Neuron (in vitro differentiated cells): ENCODE measurements at regions not wholly inside any gene's neighbourhood (a gene's known extent, or its start where the extent isn't known, plus 50 kb on each side); places are given as distances from the start of the nearest gene placed in this dataset.
A peak's percentile ranks its signal among the peaks of the same experiment; 100 is the strongest.
"Not testable (repeated sequence)": the region's sequence is repeated elsewhere in the genome, so short reads cannot be mapped to it uniquely, and the experiment has no call there.

Experiments used
- H2AFZ ChIP-seq: one replicate; pipeline ENCODE4 v1.6.1; 2013; ENCODE audit warnings: low read depth, mild to moderate bottlenecking, inconsistent platforms, low read length, moderate library complexity
- H3K27me3 ChIP-seq: one replicate; pipeline ENCODE4 v1.6.1; 2013; ENCODE audit warnings: low read length; ENCODE audit not compliant: insufficient read depth
- H3K36me3 ChIP-seq: one replicate; pipeline ENCODE4 v1.6.1; 2013; ENCODE audit warnings: low read length; ENCODE audit not compliant: insufficient read depth
- H3K4me1 ChIP-seq: one replicate; pipeline ENCODE4 v1.6.1; 2013; ENCODE audit warnings: low read length; ENCODE audit not compliant: insufficient read depth
- H3K4me3 ChIP-seq: 2 replicates; pipeline ENCODE4 v1.5.1; 2013; ENCODE audit warnings: mild to moderate bottlenecking, low read length, moderate library complexity
- H3K9me3 ChIP-seq: one replicate; pipeline ENCODE4 v1.6.1; 2013; ENCODE audit warnings: low read length

DNA sequence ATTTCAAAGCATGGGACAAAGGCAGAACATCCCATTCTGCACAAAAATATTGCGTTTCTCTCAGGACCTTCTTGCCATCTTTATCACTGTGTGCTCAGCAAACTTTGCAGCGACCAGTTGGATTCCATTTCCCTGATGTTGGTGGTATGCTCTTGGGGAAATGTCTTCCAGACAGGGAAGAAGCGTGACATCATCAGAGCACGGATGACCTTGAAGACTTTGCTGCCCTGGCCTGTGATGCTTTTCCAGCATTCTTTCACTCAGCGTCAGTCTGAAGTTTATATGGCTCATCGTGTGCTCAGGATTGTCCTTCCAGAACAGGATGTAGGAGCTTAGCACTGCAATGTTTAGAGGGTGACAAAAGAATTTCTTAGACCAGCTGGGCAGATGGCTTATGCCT lies 131.4 kb upstream of the F3 start:
- Histone ChIP-seq H3K4me1 (peaks cover 8% of the 10 kb centered on the region), H2AFZ (no peak overlapping the region), H3K4me3 (no peak overlapping the region), H3K36me3 (no peaks in the 10 kb centered on the region), H3K9me3 (no peaks in the 10 kb centered on the region), H3K27me3 (no peaks in the 10 kb centered on the region)

- Histone ChIP-seq H2AFZ (no peak overlapping the region), H3K27me3 (no peaks in the 10 kb centered on the region), H3K4me3 (no peak overlapping the region), H3K36me3 (no peaks in the 10 kb centered on the region), H3K4me1 (peaks cover 8% of the 10 kb centered on the region), H3K9me3 (no peaks in the 10 kb centered on the region)
Measured at GRCh38 chr1:94672001-94672400, 130.4 kb upstream of the F3 start.

- H3K36me3 ChIP-seq, result no peaks in the 10 kb centered on the region
Measured at GRCh38 chr1:94670273-94670672, 128.7 kb upstream of the F3 start.

GRCh38 chr1:94669198-94669597 lies 127.6 kb upstream of the F3 start:
- no peak overlapping the region for H2AFZ ChIP-seq
- H3K27me3 ChIP-seq, result no peaks in the 10 kb centered on the region
- H3K4me1 ChIP-seq, result peaks cover 8% of the 10 kb centered on the region
- H3K4me3 ChIP-seq, result no peak overlapping the region
- no peaks in the 10 kb centered on the region for H3K9me3 ChIP-seq
- no peaks in the 10 kb centered on the region for H3K36me3 ChIP-seq

More at GRCh38 chr1:94670273-94670672, 128.7 kb upstream of the F3 start:
- H3K27me3 ChIP-seq, result no peaks in the 10 kb centered on the region
- H3K4me1 ChIP-seq, result peaks cover 8% of the 10 kb centered on the region
- H2AFZ ChIP-seq, result no peak overlapping the region
- H3K4me3 ChIP-seq, result no peak overlapping the region
- no peaks in the 10 kb centered on the region for H3K9me3 ChIP-seq

GRCh38 chr1:94668528-94668927 lies 127.0 kb upstream of the F3 start:
- no peak overlapping the region for H3K4me3 ChIP-seq
- H3K36me3 ChIP-seq, result no peaks in the 10 kb centered on the region
- no peaks in the 10 kb centered on the region for H3K27me3 ChIP-seq
- H3K9me3 ChIP-seq, result no peaks in the 10 kb centered on the region
- peaks cover 8% of the 10 kb centered on the region for H3K4me1 ChIP-seq
- H2AFZ ChIP-seq, result no peak overlapping the region

GRCh38 chr1:94667818-94668217 lies 126.3 kb upstream of the F3 start:
- Histone ChIP-seq H3K4me3 (no peak overlapping the region), H3K27me3 (no peaks in the 10 kb centered on the region), H3K4me1 (peaks cover 9% of the 10 kb centered on the region), H3K36me3 (no peaks in the 10 kb centered on the region), H2AFZ (no peak overlapping the region), H3K9me3 (no peaks in the 10 kb centered on the region)

DNA sequence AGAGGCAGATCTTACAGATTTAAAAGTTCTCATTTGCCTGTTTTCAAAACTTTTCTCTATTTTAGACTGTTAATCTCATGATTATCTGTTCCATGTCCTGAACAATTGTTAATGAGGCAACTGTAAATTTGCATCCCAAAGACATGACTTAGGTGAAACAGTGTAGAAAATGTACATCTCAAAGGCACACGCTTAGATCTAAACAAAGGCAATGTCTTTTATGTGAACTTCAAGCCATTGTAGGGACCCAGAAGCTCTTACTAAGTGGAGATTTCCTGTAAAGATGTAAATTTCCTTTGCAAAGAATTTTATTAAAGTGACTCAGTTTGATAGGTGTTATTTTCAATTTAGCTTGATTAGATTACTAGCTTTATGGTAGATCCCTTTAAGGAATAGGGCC lies 125.2 kb upstream of the F3 start:
- Histone ChIP-seq H3K4me1 (peaks cover 19% of the 10 kb centered on the region), H2AFZ (no peak overlapping the region), H3K9me3 (no peaks in the 10 kb centered on the region), H3K36me3 (no peaks in the 10 kb centered on the region), H3K27me3 (no peaks in the 10 kb centered on the region), H3K4me3 (no peak overlapping the region)

- peaks cover 28% of the 10 kb centered on the region for H3K4me1 ChIP-seq
Measured at GRCh38 chr1:94661431-94661932, 119.9 kb upstream of the F3 start.

DNA sequence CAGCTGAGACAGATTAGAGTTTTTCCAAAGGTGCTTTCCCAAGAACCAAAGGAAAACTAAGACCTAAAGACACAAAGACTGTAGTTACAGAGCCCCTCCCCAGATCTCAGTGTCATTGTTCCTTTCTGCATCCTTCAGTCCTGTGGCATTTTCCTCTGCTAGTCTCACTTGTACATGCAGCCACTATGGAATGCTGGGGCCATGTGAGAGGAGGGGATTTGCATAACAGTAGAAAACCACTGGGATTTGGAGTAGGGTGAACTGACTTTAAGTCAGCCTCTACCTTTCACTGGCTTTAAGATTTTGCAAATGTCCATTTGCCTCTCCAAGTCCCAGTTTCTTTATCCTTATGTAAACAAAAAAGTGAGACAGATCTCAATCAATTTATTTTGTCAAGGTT lies 119.4 kb upstream of the F3 start:
- no peaks in the 10 kb centered on the region for H3K36me3 ChIP-seq
- no peaks in the 10 kb centered on the region for H3K9me3 ChIP-seq
- peaks cover 28% of the 10 kb centered on the region for H3K4me1 ChIP-seq
- peak overlapping the region; percentile 17 for H2AFZ ChIP-seq
- no peak overlapping the region for H3K4me3 ChIP-seq
- no peaks in the 10 kb centered on the region for H3K27me3 ChIP-seq

More at GRCh38 chr1:94661431-94661932, 119.9 kb upstream of the F3 start:
- Histone ChIP-seq H3K4me3 (no peak overlapping the region), H3K9me3 (no peaks in the 10 kb centered on the region), H2AFZ (peak overlapping the region; percentile 17), H3K27me3 (no peaks in the 10 kb centered on the region), H3K36me3 (no peaks in the 10 kb centered on the region)

GRCh38 chr1:94660258-94660657 lies 118.7 kb upstream of the F3 start:
- Histone ChIP-seq H3K27me3 (no peaks in the 10 kb centered on the region), H3K4me1 (peaks cover 28% of the 10 kb centered on the region), H3K4me3 (no peak overlapping the region), H2AFZ (no peak overlapping the region), H3K9me3 (no peaks in the 10 kb centered on the region), H3K36me3 (no peaks in the 10 kb centered on the region)

GRCh38 chr1:94659202-94659601 lies 117.6 kb upstream of the F3 start:
- not testable (repeated sequence) for H3K27me3 ChIP-seq, H2AFZ ChIP-seq, H3K36me3 ChIP-seq, H3K4me3 ChIP-seq, H3K9me3 ChIP-seq
- peaks cover 28% of the 10 kb centered on the region for H3K4me1 ChIP-seq

- H3K36me3 ChIP-seq, result no peaks in the 10 kb centered on the region
Measured at GRCh38 chr1:94658221-94658620, 116.7 kb upstream of the F3 start.

GRCh38 chr1:94657776-94658175 lies 116.2 kb upstream of the F3 start:
- H3K9me3 ChIP-seq, H3K27me3 ChIP-seq, H3K36me3 ChIP-seq, H3K4me3 ChIP-seq, H2AFZ ChIP-seq: not testable (repeated sequence)
- peaks cover 27% of the 10 kb centered on the region for H3K4me1 ChIP-seq

More at GRCh38 chr1:94658221-94658620, 116.7 kb upstream of the F3 start:
- H3K4me1 ChIP-seq, result peaks cover 28% of the 10 kb centered on the region
- H3K27me3 ChIP-seq, result no peaks in the 10 kb centered on the region
- no peak overlapping the region for H3K4me3 ChIP-seq
- no peaks in the 10 kb centered on the region for H3K9me3 ChIP-seq
- no peak overlapping the region for H2AFZ ChIP-seq

- H2AFZ ChIP-seq, result no peak overlapping the region
- H3K36me3 ChIP-seq, result no peaks in the 10 kb centered on the region
- H3K27me3 ChIP-seq, result no peaks in the 10 kb centered on the region
- H3K4me3 ChIP-seq, result no peak overlapping the region
- no peaks in the 10 kb centered on the region for H3K9me3 ChIP-seq
- H3K4me1 ChIP-seq, result peaks cover 19% of the 10 kb centered on the region
Measured at GRCh38 chr1:94656967-94657366, 115.4 kb upstream of the F3 start.
